ENCODE measurements at regions not wholly inside any gene's neighbourhood (a gene's known extent, or its start where the extent isn't known, plus 50 kb on each side); places are given as distances from the start of the nearest gene placed in this dataset.

DNA sequence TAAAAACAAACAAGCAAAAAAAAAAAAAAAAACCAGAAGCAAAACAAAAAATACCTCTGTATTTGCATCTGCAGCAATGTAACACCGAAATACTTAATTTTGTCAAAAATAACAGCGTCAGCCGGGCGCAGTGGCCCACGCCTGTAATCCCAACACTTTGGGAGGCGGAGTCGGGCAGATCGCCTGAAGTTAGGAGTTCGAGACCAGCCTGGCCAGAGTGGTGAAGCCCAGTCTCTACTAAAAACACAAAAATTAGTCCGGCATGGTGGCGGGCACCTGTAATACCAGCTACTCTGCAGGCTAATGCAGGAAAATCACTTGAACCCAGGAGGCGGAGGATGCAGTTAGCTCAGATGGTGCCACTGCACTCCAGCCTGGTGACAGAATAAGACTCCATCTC lies 683.5 kb upstream of the CA10 start:
- no peak overlapping the region for H3K9ac ChIP-seq (ENCODE audit: low read length in 3 of 3)
- intact Hi-C loops (cut with DNase I), result no loop called here
- no peak overlapping the region for H3K4me3 ChIP-seq (ENCODE audit: low read length in 3 of 3)
- H3K27me3 ChIP-seq (ENCODE audit: control insufficient read depth, insufficient read depth, low read length), result no peaks in the 10 kb centered on the region
- H3K27ac ChIP-seq (ENCODE audit: low read depth in 2 of 2, low read length in 2 of 2), result no peak overlapping the region
- no peaks in the 10 kb centered on the region for H3K4me1 ChIP-seq (ENCODE audit: control insufficient read depth in 2 of 3, insufficient read depth in 2 of 3, low read depth in 1 of 3, low read length in 3 of 3)
- DNase-seq, result no peak
- no peak for FAIRE-seq
- TF ChIP-seq, protein P1, sequence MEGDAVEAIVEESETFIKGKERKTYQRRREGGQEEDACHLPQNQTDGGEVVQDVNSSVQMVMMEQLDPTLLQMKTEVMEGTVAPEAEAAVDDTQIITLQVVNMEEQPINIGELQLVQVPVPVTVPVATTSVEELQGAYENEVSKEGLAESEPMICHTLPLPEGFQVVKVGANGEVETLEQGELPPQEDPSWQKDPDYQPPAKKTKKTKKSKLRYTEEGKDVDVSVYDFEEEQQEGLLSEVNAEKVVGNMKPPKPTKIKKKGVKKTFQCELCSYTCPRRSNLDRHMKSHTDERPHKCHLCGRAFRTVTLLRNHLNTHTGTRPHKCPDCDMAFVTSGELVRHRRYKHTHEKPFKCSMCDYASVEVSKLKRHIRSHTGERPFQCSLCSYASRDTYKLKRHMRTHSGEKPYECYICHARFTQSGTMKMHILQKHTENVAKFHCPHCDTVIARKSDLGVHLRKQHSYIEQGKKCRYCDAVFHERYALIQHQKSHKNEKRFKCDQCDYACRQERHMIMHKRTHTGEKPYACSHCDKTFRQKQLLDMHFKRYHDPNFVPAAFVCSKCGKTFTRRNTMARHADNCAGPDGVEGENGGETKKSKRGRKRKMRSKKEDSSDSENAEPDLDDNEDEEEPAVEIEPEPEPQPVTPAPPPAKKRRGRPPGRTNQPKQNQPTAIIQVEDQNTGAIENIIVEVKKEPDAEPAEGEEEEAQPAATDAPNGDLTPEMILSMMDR (IDR thresholded peaks at IDR 0.05; ENCODE audit: borderline replicate concordance, extremely low read depth, insufficient read depth), result no peak
- H3K36me3 ChIP-seq (ENCODE audit: control insufficient read depth in 2 of 3, insufficient read depth in 3 of 3, low read length in 3 of 3), result no peaks in the 10 kb centered on the region
- no peaks in the 10 kb centered on the region for H3K9me3 ChIP-seq (ENCODE audit: control insufficient read depth in 2 of 3, insufficient read depth in 1 of 3, low read length in 3 of 3)

DNA sequence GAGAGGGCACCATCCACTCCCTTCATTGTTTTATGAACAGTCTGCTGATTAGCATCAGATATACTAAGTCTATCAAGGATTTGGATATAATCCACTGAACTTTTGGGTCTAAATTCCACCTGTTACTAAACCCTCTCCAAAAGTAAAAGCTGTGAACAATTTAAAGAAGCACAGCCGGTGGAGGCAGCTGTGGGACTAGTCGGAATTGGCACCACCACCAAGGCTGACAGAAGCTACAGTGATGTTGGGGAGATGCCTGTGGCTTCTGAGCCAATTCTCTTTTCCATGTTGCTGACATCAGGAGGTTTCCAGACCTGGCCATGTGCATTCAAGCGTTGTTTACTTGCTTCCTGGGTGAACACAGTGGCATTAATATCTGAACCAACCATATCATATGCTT lies 679.0 kb upstream of the CA10 start:
- DNase-seq (no peak), FAIRE-seq (no peak)
- TF ChIP-seq, protein P1 (IDR thresholded peaks at IDR 0.05; ENCODE audit: borderline replicate concordance, extremely low read depth, insufficient read depth), result no peak
- no peaks in the 10 kb centered on the region for H3K27me3 ChIP-seq (ENCODE audit: control insufficient read depth, insufficient read depth, low read length)
- H3K9me3 ChIP-seq (ENCODE audit: control insufficient read depth in 2 of 3, insufficient read depth in 1 of 3, low read length in 3 of 3), result no peaks in the 10 kb centered on the region
- H3K4me3 ChIP-seq (ENCODE audit: low read length in 3 of 3), result no peak overlapping the region
- H3K27ac ChIP-seq (ENCODE audit: low read depth in 2 of 2, low read length in 2 of 2), result no peak overlapping the region
- no peaks in the 10 kb centered on the region for H3K4me1 ChIP-seq (ENCODE audit: control insufficient read depth in 2 of 3, insufficient read depth in 2 of 3, low read depth in 1 of 3, low read length in 3 of 3)
- intact Hi-C loops (cut with DNase I), result no loop called here
- H3K9ac ChIP-seq (ENCODE audit: low read length in 3 of 3), result no peak overlapping the region
- H3K36me3 ChIP-seq (ENCODE audit: control insufficient read depth in 2 of 3, insufficient read depth in 3 of 3, low read length in 3 of 3), result no peaks in the 10 kb centered on the region

DNA sequence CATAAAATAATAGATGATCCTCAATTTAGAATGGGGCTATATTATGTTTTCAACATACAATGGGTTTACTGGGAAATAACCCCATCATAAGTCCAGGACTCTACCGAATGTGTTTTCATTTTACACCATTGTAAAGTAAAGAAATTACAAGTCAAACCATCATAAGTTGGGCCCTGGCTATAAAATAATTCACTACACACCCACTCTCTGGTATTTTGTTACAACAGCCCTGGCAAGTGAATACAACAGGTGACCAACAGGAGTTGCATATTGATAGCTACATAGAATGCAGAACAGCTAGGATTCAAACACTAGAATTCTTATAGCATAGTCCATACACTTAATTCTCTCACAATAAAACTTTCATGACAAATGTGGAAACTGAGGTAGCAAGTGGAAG lies 673.0 kb upstream of the CA10 start:
- intact Hi-C loops (cut with DNase I), result no loop called here
- Histone ChIP-seq H3K4me3 (ENCODE audit: low read length in 3 of 3) (no peak overlapping the region), H3K27me3 (ENCODE audit: control insufficient read depth, insufficient read depth, low read length) (no peaks in the 10 kb centered on the region), H3K36me3 (ENCODE audit: control insufficient read depth in 2 of 3, insufficient read depth in 3 of 3, low read length in 3 of 3) (no peaks in the 10 kb centered on the region), H3K9me3 (ENCODE audit: control insufficient read depth in 2 of 3, insufficient read depth in 1 of 3, low read length in 3 of 3) (no peaks in the 10 kb centered on the region), H3K9ac (ENCODE audit: low read length in 3 of 3) (no peak overlapping the region), H3K4me1 (ENCODE audit: control insufficient read depth in 2 of 3, insufficient read depth in 2 of 3, low read depth in 1 of 3, low read length in 3 of 3) (no peaks in the 10 kb centered on the region), H3K27ac (ENCODE audit: low read depth in 2 of 2, low read length in 2 of 2) (no peak overlapping the region)
- TF ChIP-seq, protein P1 (IDR thresholded peaks at IDR 0.05; ENCODE audit: borderline replicate concordance, extremely low read depth, insufficient read depth), result no peak
- no peak for DNase-seq
- FAIRE-seq, result no peak

DNA sequence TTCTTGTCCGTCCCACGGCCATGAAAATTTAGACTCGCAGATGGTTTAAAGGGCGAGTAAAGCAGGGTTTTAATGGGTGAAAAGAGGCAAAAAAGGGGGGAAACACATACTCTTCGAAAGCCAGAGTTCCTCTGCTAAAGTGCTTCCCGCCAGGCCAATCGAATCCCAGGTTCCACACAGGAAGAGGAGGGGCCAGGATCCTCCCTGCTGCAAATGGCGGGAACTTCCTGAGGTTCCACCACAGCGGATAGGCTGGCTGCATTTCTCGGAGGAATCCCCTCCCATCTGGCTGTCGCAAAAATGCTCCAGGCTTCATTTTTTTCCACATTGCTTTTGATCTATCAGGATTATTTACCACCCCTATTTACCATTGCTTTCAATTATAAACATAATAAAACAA lies 670.1 kb upstream of the CA10 start:
- Histone ChIP-seq H3K9me3 (ENCODE audit: control insufficient read depth in 2 of 3, insufficient read depth in 1 of 3, low read length in 3 of 3) (no peaks in the 10 kb centered on the region), H3K27me3 (ENCODE audit: control insufficient read depth, insufficient read depth, low read length) (no peaks in the 10 kb centered on the region), H3K4me1 (ENCODE audit: control insufficient read depth in 2 of 3, insufficient read depth in 2 of 3, low read depth in 1 of 3, low read length in 3 of 3) (no peaks in the 10 kb centered on the region), H3K36me3 (ENCODE audit: control insufficient read depth in 2 of 3, insufficient read depth in 3 of 3, low read length in 3 of 3) (no peaks in the 10 kb centered on the region), H3K27ac (ENCODE audit: low read depth in 2 of 2, low read length in 2 of 2) (no peak overlapping the region), H3K4me3 (ENCODE audit: low read length in 3 of 3) (no peak overlapping the region), H3K9ac (ENCODE audit: low read length in 3 of 3) (no peak overlapping the region)
- no peak for FAIRE-seq
- TF ChIP-seq, protein P1 (IDR thresholded peaks at IDR 0.05; ENCODE audit: borderline replicate concordance, extremely low read depth, insufficient read depth), result no peak
- intact Hi-C loops (cut with DNase I), result no loop called here
- no peak for DNase-seq

Measured in kidney (tissue), 13 donors.